Prostate gland (tissue), 2 donors: ENCODE measurements at regions not wholly inside any gene's neighbourhood (a gene's known extent, or its start where the extent isn't known, plus 50 kb on each side); places are given as distances from the start of the nearest gene placed in this dataset.

Source experiments
- POLR2AphosphoS5 ChIP-seq: sonication (generic); formaldehyde crosslinking; IDR thresholded peaks from one replicate; pipeline ENCODE4 v1.6.1; 2017; ENCODE audit warnings: antibody characterized with exemption
- TF ChIP-seq, protein P1 (sequence below), 4 experiments: fragments of 200-600 bp in 2 of 4; fragments of 450-650 bp in 2 of 4; sonication (generic) in 2 of 4; IDR thresholded peaks; 1 replicate in 3 of 4; 2 replicates in 1 of 4; pipeline ENCODE4 v1.5.1; 2016 to 2019; ENCODE audit warnings: antibody characterized with exemption in 4 of 4, mild to moderate bottlenecking in 2 of 4, moderate library complexity in 2 of 4

GRCh38 chr18:2304378-2305175, 266.7 kb downstream of the METTL4 start:
- no peak for TF ChIP-seq POLR2AphosphoS5
- TF ChIP-seq, protein P1, sequence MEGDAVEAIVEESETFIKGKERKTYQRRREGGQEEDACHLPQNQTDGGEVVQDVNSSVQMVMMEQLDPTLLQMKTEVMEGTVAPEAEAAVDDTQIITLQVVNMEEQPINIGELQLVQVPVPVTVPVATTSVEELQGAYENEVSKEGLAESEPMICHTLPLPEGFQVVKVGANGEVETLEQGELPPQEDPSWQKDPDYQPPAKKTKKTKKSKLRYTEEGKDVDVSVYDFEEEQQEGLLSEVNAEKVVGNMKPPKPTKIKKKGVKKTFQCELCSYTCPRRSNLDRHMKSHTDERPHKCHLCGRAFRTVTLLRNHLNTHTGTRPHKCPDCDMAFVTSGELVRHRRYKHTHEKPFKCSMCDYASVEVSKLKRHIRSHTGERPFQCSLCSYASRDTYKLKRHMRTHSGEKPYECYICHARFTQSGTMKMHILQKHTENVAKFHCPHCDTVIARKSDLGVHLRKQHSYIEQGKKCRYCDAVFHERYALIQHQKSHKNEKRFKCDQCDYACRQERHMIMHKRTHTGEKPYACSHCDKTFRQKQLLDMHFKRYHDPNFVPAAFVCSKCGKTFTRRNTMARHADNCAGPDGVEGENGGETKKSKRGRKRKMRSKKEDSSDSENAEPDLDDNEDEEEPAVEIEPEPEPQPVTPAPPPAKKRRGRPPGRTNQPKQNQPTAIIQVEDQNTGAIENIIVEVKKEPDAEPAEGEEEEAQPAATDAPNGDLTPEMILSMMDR (IDR thresholded peaks at IDR 0.05), result no peak
